ENCODE measurements at regions not wholly inside any gene's neighbourhood (a gene's known extent, or its start where the extent isn't known, plus 50 kb on each side); places are given as distances from the start of the nearest gene placed in this dataset.

GRCh38 chr1:219542828-219543518 is 69.9 kb downstream of the ZC3H11B start:
- Histone ChIP-seq H3K4me3 (ENCODE audit: low read depth, low read length, poor library complexity, severe bottlenecking) (no peak overlapping the region), H3K27me3 (replicated peaks; ENCODE audit: insufficient read depth, low read depth, low read length, poor library complexity) (peaks cover 5% of the 10 kb centered on the region), H3K4me1 (ENCODE audit: insufficient read depth, low read length, poor library complexity, severe bottlenecking) (no peaks in the 10 kb centered on the region), H3K9me3 (ENCODE audit: low read depth, low read length, poor library complexity, severe bottlenecking) (no peaks in the 10 kb centered on the region), H3K36me3 (ENCODE audit: insufficient read depth, low read length, poor library complexity, severe bottlenecking) (no peaks in the 10 kb centered on the region), H3K27ac (ENCODE audit: low read depth, low read length, poor library complexity, severe bottlenecking) (no peak overlapping the region)
- no peak for DNase-seq (ENCODE audit: low spot score)
- POLR2A ChIA-PET (ENCODE audit: low non-redundant PET) = no interaction called here
- intact Hi-C loops (cut with micrococcal nuclease; ENCODE audit: unreplicated experiment) = no loop called here
- no peak for TF ChIP-seq CTCF (conservative IDR thresholded peaks at IDR 0.05; ENCODE audit: low read depth, low read length)
- CTCF ChIA-PET = no interaction called here
- no TSS peak for BruUV-seq (replicated peaks)

- POLR2A ChIA-PET (ENCODE audit: low non-redundant PET) = no interaction called here
- no TSS peak for BruUV-seq (replicated peaks)
- no peaks in the 10 kb centered on the region for H3K9me3 ChIP-seq (ENCODE audit: low read depth, low read length, poor library complexity, severe bottlenecking)
- H3K4me1 ChIP-seq (ENCODE audit: insufficient read depth, low read length, poor library complexity, severe bottlenecking) = no peaks in the 10 kb centered on the region
- CTCF ChIA-PET = no interaction called here
- H3K36me3 ChIP-seq (ENCODE audit: insufficient read depth, low read length, poor library complexity, severe bottlenecking) = no peaks in the 10 kb centered on the region
- intact Hi-C loops (cut with micrococcal nuclease; ENCODE audit: unreplicated experiment) = no loop called here
- peaks cover 5% of the 10 kb centered on the region for H3K27me3 ChIP-seq (replicated peaks; ENCODE audit: insufficient read depth, low read depth, low read length, poor library complexity)
- no peak overlapping the region for H3K27ac ChIP-seq (ENCODE audit: low read depth, low read length, poor library complexity, severe bottlenecking)
- no peak for DNase-seq (ENCODE audit: low spot score)
- no peak overlapping the region for H3K4me3 ChIP-seq (ENCODE audit: low read depth, low read length, poor library complexity, severe bottlenecking)
- TF ChIP-seq EZH2 (IDR thresholded peaks at IDR 0.05; ENCODE audit: borderline replicate concordance, low read depth, low read length, poor library complexity, severe bottlenecking) = no peak
Observed at GRCh38 chr1:219541946-219542345, 71.0 kb downstream of the ZC3H11B start.

- BruUV-seq (replicated peaks) = no TSS peak
- no peak for DNase-seq (ENCODE audit: low spot score)
- intact Hi-C loops (cut with micrococcal nuclease; ENCODE audit: unreplicated experiment) = no loop called here
- Histone ChIP-seq H3K27me3 (replicated peaks; ENCODE audit: insufficient read depth, low read depth, low read length, poor library complexity) (peaks cover 5% of the 10 kb centered on the region), H3K27ac (ENCODE audit: low read depth, low read length, poor library complexity, severe bottlenecking) (no peak overlapping the region), H3K9me3 (ENCODE audit: low read depth, low read length, poor library complexity, severe bottlenecking) (no peaks in the 10 kb centered on the region), H3K36me3 (ENCODE audit: insufficient read depth, low read length, poor library complexity, severe bottlenecking) (no peaks in the 10 kb centered on the region), H3K4me1 (ENCODE audit: insufficient read depth, low read length, poor library complexity, severe bottlenecking) (no peaks in the 10 kb centered on the region), H3K4me3 (ENCODE audit: low read depth, low read length, poor library complexity, severe bottlenecking) (no peak overlapping the region)
- no peak for TF ChIP-seq CTCF (conservative IDR thresholded peaks at IDR 0.05; ENCODE audit: low read depth, low read length)
- TF ChIP-seq EZH2 (IDR thresholded peaks at IDR 0.05; ENCODE audit: borderline replicate concordance, low read depth, low read length, poor library complexity, severe bottlenecking) = no peak
- ChIA-PET CTCF (no interaction called here), POLR2A (ENCODE audit: low non-redundant PET) (no interaction called here)
Observed at GRCh38 chr1:219539645-219540254, 73.2 kb downstream of the ZC3H11B start.

GRCh38 chr1:219538886-219539285 is 74.0 kb downstream of the ZC3H11B start:
- Histone ChIP-seq H3K36me3 (ENCODE audit: insufficient read depth, low read length, poor library complexity, severe bottlenecking) (no peaks in the 10 kb centered on the region), H3K4me3 (ENCODE audit: low read depth, low read length, poor library complexity, severe bottlenecking) (no peak overlapping the region), H3K4me1 (ENCODE audit: insufficient read depth, low read length, poor library complexity, severe bottlenecking) (no peaks in the 10 kb centered on the region), H3K27me3 (replicated peaks; ENCODE audit: insufficient read depth, low read depth, low read length, poor library complexity) (peaks cover 5% of the 10 kb centered on the region), H3K9me3 (ENCODE audit: low read depth, low read length, poor library complexity, severe bottlenecking) (no peaks in the 10 kb centered on the region), H3K27ac (ENCODE audit: low read depth, low read length, poor library complexity, severe bottlenecking) (no peak overlapping the region)
- TF ChIP-seq EZH2 (IDR thresholded peaks at IDR 0.05; ENCODE audit: borderline replicate concordance, low read depth, low read length, poor library complexity, severe bottlenecking) (no peak), CTCF (conservative IDR thresholded peaks at IDR 0.05; ENCODE audit: low read depth, low read length) (no peak)
- CTCF ChIA-PET = no interaction called here
- intact Hi-C loops (cut with micrococcal nuclease; ENCODE audit: unreplicated experiment) = no loop called here
- POLR2A ChIA-PET (ENCODE audit: low non-redundant PET) = no interaction called here
- BruUV-seq (replicated peaks) = no TSS peak
- DNase-seq (ENCODE audit: low spot score) = no peak
